Cerebellar cortex (tissue), 1 donor: ENCODE measurements at regions not wholly inside any gene's neighbourhood (a gene's known extent, or its start where the extent isn't known, plus 50 kb on each side); places are given as distances from the start of the nearest gene placed in this dataset.

ENCODE experiments used
- DNase-seq: peaks from one replicate; pipeline ENCODE4 v3.0.0-alpha.2; 2015; ENCODE audit warnings: low spot score

DNA sequence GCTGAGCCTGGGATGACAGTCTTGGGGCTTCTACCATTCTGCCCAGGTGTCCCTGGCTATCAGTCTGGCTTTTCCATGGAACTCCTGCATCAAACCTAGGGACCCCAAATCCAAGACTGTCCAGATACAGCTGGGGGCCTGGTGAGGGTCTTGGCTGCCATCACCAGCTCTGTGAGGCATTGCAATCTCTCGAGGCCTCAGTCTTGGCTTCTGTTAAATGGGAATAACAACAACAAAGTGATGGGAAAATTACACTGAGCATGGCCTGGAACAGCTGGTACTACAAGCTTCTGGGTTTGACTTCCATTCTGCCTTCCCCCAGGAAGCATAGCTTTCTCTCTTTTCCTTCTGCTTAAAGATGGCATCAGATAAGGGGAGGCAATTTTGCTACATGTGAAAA lies 50.0 kb upstream of the LCTL start:
- no peak for DNase-seq

DNA sequence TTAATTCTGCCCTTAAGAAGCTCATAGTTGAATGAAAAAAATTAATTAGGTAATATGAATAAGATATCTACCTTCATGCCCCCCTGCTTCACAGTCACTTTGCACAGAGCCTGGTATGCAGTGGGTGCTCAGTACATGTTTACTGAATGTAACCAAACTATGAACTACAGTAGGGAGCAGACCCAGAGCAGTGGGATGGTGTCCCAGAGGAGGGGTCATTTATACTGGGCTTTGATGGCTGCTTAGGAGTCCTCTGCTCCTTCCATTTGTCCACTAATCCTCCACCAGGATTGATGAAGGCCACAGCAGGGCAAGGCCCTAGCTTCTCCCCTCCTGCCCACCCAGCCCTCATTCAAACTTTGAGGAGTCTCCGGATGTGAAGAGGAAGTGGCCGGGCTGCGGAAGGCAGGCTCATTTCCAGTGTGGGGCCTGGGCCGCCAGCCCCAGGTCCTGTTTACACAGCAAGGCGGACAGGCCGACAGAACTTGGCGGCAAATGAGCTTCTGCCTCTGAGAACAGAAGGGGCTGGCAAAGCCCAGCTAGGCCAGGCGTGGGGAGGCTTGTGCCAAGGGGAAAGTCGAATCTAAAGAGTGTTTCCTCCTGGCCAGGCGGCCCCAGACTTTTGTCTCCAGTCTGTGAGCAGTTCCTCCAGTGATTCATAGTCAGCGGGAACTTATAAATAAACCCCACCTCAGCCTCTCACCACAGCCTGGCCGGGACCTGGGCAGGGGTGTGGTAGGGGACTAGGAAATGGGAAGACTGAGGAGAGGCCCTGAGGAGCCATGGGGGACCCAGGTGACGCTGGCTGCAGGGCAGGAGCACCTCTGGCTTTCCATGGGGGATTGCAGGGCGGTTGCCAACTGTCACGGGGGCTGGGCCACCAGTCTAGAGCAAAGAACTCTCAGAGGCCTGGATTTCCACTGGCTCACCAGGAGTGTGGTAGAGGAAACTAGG lies 51.6 kb upstream of the LCTL start:
- DNase-seq: peak; percentile 37

DNA sequence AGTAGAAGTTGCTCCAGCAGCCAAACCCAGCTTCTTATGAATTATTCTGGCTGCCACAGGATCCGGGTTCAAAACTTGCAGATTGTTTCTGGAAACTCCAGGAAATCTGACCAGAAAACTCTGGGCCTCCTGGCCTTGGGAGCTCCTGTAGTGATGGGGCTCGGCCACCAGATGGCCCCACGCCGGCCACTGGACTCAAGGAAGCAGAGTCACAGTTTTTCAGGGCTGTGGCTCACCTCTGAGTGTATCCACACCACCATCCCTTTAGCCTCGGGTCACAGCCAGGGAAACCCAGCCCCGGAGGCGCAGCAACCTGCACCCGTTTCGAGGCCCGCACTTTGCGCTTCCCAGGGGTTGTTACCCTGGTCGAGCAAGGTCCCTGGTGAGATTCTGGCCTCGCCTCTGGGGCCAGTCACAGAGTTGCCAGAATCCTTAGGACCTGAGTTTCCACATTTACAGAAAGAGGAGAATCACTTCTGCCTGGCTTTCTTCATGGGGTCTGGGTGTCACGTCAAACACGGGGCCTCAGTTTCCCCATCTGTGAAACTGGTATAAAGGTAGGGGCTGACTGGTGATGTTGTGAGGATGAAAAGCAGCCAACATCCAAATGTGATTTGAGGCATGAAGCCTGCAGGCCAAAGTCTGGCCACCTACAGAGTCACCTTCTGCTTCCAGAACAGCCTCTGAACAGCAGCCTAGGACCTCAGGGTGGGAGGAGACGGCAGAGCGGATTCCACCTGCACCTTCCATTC lies 53.5 kb upstream of the LCTL start:
- DNase-seq: peak; percentile 80

DNA sequence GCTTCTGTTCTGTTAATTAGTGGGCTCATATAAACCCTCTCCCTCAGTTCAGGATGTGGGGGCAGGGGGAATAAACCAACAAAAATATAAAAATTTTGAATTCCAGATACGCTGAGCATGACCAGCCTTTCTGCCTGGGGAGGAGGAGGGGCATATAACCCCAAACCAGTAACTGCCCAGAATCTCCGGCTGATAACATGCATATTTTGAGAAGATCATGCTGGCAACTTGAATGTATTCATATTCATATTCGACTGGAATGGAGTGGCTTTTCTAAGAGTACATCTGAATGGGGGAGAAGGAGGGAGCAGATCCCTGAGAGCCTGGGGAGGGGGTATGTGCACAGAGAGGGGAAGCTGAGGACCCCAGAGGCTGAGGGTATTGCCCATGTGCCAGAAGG lies 54.5 kb upstream of the LCTL start:
- DNase-seq: no peak

DNA sequence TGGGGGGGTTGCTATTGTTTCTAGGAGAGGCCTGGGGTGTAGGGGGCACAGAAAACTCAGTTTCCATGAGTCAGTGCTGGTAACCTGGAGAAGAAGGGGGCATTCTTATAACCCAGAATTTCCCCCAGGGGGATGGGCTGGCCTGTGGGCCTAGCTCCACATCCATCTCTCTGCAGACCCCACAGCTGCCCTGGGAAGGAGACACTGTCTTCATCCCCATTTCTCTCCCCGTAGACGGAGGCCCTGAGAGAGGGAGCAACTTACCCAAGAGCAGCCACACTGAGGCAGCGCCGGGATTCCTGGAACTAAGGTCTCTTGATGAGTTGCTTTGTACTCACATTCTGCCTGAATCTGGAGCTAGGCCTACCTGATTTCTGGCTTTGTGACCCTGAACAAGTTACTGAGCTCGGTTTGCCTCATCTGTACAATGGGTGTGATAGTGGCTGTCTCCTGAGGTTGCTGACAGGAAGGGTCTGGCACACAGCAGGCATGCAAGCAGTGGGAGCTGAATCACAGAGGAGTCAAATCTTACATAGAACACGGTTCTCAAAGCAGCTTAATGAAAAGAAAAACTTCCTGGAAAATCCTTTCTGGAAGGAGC lies 55.0 kb upstream of the LCTL start:
- DNase-seq: no peak

DNA sequence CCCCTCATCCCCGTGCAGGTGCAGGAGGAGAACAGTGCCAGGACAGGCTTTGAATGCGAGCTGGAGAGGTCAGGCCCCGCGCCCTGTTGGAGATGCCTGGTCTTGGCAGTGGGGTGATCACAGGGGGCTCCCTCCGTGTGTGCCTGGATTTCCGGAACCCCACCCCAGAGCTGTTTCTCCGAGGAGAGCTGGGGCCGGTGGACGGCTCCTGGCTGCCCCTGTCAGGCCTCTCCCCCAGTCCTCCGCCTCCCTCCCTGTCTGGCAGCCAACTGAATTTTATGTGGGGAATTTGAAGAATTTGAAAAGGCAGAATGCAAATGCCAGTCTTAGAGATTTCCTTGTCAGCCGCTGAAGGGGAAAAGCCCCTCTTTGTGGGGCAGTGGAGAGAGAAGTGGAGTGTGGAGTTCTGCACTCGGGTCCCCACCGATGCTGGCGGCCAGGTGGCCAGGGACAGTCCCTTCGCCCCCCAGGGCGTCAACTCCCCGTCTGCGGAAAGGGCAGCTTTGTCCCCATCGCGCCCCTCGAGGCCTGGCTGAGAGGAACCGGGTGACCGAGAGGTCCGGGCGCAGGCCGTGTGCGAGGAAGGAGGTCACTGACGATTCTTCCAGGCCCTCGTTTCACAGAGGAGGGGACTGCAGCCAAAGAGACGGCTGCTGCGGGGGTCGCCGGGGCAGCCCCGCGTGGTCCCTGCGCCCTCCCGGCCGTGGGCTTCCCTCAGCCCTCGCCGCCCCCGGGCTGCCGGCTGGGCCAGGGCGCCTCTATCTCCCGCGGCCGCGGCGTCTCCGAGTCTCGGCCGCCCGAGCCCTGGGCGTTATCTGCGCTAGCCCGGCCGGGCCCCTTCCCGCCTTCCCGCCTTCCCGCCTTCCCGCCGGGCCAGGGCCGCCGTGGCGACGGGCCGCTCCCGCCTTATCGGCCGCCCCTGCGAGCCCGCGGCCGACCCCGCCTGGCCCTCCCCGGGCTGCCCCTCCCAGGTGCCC lies 56.0 kb upstream of the LCTL start:
- no peak for DNase-seq

DNA sequence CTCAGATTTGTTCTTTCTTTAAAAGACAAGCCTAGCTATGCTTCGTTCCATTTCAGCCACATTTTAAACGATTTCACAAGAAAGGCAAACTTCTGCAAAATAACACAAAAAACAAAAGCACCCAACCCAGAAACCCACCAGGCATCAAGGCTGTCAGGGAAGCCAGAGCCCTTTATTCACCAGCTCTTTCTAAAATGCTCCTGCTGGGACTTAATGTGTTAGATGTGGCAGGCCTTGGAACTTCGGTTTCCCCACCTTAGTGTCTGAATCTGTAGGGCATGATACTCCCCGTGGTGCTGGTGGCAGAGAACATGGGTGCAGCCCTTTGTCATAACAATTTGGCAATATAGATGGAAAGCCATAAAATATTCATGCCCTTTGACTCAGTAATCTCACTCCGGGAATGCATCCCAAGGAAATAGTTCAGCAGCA lies 56.8 kb upstream of the LCTL start:
- DNase-seq: no peak

DNA sequence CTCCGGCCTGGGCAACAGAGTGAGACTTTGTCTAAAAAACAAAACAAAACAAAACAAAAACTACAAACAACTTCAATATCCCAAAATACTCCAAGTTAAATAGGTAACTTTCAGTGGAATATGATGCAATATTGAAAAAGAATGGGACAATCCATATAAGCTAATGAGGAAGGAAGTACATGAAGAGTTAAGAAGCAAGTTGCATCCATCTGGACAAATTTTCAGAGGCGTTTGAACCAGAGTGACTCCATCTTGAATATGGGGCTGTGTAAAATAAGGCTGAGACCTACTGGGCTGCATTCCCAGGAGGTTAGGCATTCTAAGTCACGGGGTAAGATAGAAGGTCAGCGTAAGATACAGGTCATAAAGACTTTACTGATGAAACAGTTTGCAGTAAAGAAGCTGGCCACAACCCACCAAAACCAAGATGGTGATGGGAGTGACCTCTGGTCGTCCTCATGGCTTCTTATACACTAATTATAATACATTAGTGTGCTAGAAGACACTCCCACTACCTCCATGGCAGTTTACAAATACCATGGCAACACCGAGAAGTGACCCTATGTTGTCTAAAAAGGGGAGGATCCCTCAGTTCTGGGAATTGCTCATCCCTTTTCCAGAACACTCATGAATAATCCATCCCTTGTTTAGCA lies 58.1 kb upstream of the LCTL start:
- no peak for DNase-seq

DNA sequence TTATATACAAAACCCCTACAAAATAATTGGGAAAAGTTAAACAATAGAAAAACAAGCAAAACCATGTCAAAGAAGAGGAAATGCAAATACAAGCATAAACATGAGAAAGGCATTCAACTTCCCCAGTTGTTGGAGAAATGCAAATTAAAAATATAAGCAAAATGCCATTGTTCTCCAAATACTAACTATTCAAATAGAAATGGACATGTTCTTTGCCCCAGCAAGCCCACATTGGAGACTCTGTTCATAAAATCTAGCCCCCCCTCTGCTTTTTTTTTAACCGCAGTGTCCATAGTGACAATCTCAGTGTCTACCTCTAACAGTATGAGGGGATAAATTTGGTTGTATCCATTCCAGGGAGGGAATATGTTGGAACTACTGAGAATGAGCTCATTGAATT lies 59.7 kb upstream of the LCTL start:
- DNase-seq: no peak

DNA sequence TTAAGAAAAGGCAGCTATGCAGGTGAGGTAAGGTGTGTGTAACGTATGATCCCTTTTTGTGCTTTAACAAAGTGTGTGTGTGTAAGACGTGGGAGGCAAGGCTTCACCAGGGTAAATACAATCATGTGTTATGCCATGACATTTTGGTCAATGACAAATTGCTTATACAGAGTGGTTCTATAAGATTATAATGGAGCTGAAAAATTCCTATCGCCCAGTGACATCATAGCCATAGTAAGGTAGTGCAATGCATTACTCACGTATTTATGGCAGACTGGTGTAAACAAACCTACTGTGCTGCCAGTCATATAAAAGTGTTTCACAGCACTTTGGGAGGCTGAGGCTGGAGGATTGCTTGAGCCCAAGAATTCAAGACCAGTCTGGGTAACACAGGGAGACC lies 60.2 kb upstream of the LCTL start:
- no peak for DNase-seq

DNA sequence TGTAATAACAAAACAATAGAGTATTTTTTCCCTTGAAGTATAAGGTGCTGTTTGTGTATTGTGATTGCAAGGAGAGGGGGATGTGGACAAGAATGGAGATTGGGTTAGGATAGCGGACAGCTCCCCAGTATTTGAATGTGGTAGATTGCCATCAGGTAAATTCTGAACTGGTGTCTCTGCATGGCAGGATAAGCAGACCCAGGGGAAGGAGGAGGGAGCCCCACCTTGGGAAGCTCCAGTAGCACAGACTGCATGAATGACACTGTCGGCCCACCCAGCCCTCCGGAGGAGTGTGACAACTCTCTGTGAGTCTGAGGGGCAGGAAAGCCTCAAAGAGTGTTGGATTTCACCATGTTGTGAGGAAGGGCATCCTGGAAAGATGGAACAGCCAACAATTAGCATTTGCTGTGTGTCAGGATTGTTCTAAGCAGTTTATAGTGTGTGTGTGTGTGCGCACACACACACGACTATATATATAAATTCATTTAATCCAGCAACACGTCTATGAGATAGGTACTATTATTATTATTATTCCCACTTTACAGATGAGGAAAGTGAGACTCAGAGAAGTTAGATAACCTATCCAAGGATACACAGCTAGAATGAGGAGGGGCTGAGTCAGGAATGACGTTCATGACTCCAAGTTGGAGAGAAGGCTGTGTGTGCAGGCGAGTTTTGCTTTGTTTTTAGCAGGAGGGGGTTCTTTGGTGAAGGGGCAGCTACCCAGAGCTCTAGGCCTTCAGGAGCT lies 63.4 kb upstream of the LCTL start:
- DNase-seq: no peak

DNA sequence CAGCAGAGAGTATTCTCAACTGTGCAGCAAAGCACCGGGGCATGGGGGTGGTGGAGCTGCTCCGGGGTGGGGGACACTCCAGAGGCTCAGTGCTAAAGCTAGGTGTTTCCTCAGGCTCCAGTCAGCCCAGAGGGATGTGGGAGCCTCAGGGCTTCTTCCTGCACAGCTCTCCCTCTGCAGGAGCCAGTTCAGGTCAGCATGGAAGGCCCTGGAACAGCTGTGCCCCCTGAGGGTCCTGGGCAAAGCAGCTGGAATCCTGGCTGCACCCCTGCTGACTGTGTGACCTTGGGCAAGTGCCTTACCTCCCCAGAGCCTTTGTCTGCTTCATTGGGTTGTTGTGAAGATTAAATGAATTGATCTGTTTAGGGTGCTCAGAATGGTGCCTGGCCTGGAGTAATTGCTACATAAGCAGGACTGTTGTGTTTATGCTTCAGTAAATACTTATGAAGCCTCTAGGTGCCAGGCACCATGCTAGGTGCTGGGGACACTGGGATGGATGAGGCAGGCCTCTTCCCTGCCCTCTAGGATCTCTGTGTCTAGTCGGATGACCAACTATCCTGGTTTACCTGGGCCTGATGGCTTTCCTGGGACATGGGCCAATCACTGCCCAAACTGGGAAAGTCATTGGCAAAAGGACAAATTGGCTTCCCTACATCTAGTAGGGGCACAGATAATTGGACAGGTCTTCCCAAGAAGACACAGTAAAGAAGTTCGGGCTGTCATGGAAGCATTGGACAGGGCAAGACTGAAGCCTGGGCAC lies 64.2 kb upstream of the LCTL start:
- DNase-seq: peak; percentile 85

DNA sequence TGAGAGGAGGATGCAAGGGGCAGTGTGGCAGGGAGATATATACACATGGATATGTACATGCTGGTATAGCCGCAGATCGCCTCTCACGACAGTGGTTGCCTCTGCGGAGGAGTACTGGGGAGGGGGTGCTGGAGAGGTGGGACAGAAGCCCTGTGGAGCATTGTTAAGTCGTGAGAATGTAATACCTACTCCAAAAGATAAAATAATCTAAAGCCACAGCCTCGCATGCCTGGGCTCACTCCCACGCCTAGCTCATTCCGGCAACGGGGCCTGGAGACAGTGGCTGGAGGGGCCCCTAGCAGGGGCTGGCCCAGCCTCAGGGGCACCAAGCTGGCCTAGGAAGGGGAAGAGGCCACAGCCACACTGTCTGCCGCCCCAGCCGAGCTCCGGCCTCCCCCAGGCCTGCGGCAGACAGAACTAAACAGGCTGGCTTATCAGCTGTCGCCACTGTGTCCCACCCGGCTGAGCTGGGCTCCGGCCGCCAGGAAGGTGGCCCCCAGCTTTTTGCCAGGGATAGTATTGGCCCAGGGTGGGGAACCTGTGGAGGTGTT lies 65.1 kb upstream of the LCTL start:
- no peak for DNase-seq

DNA sequence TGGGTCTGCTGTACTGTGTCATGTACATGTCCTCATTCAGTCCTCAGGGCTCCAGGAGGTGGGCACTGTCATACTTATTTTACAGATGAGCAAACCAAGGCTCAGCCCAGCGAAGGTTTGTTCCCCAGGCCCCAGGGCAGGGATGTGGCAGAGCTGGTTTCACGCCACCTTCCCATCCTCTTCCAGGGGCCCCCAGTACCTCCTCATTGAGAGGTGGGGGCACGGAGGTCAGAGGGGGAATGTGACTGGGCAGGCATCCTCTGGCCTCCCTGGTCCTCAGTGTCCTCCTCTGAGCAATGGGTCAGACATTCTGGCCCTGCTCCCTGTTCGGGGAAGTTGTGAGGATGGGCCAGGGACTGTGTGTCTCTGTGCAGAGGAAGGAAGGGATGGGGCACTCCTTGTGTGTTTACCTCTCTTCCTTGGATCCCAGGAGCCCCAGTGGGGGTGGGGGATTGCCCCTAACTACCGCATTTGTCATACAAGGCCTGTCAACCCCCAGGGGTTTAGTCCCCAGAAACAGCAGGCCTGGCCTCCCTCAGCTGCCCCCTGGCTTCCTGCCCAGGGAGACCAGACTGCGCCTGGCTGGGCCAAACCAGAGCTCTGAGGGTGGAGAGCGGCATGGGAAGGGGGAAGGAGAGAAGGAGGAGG lies 65.9 kb upstream of the LCTL start:
- no peak for DNase-seq

DNA sequence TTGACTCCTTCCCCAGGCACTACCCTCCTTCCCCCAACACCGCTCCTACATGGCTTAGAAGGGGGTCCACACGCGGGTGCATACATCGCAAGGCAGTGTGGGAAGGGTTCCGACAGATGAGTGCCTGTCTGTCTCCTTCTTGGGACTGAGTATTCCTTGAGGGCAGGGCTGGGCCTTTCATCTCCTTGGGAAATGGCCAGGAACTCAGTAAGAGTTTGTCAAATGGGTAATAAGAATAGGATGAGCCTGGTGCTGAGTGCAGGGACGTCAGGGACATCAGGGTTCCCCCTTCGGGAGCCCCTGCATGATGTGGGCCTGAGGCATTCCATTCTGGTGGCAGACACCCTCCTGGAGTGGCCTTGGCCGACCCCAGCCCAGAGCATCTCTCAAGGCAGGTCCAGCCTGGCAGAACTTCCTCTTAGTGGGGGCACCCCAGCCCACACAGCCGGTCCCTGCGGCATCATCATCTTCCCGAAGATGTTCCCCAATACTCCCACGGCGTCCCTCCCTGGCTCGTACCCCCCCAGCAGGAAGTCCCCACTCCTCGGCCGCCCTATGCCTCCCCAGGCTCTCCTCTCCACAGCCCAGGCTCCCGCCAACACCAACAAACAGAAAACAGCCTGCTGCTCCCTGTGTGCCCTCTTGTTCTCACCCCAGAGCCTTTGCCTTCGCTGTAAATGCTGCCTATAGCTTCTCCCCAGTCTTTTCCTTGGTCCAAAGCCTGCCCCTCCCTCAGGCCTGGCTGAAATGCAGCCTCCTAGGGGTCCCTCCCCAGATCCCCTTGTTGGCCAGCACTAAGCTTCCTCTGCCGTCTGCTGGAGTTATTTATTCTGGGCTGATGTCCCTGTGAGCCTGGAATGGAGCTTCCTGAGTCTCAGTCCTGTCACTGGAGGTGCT lies 67.5 kb upstream of the LCTL start:
- DNase-seq: no peak

DNA sequence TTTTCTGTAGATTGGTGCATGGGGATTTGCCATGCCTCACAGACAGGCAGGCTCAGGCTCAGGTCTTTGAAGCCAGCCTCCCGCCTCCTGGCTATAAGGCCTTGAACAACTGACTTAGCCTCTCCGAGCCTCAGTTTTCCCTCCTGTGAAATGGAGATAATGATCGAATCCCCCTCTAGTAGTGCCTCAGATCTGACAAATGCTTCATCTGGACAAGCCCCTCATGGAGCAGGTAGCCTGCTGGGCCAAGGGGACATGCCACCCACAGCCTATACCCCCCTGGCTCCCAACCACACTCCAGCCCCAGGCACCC lies 68.1 kb upstream of the LCTL start:
- DNase-seq: no peak

DNA sequence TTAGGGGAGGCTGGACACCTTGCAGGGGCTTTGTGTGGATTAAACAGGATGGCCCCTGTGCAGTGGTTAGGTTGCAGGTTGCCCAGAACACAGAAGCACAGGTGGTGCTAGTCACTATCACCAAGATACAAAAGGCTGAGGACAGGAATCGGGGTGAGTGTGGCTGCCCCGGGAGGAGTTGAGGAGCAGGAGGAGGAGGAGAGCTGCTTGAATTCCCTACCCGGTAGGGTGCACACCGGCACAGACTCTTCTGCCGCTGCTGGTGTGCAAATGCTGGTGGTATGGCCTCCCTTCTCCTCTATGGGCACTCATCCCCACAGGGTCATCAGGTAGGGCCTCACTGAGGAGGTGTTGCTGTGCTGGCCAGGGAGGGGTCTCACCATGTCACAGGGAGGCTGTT lies 67.5 kb upstream of the SMAD6 start:
- no peak for DNase-seq

DNA sequence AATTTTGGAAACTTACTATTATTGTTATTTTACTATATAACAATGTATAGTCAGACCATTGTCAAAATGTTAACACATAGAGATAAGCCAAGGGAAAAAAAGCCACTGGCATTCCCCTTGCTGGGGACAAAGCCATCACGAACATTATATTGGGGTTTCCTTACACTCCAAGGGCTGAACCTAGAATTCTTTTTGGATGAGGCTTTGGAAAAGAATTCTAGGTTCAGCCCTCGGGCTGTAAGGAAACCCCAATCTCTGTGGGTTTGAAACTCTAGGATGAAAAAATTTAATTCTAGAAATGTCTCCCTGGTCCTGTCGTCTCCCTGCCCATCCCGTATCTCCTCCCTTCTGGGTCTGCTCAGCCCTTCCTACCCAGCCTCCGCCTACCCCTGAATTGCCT lies 67.0 kb upstream of the SMAD6 start:
- DNase-seq: no peak
